ENCODE measurements at regions not wholly inside any gene's neighbourhood (a gene's known extent, or its start where the extent isn't known, plus 50 kb on each side); places are given as distances from the start of the nearest gene placed in this dataset.
"Not testable (repeated sequence)": the region's sequence is repeated elsewhere in the genome, so short reads cannot be mapped to it uniquely, and the experiment has no call there.

DNA sequence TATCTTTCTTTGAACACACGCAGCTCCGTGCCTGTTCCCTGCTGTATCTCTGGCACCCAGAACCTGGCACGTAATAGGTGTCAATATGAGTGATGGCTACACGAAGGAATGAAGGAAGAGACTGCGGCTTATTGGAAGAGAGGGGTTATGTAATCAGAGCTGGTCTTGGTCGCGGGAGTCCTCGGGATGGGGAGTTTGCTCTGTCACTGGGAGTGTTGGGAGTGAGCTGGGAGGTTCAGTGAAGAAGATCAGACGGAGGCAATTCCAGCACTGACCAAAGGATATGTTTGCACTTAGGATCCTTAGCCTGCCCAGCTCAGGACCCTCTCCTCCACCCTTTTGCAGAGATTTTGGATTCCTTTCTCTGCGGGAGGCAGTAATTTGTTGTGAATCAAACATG, 709.1 kb downstream of the PTPRU start:
- DNase-seq, result no peak

GRCh38 chr1:29944253-29944905, 708.1 kb downstream of the PTPRU start:
- DNase-seq, result no peak

DNA sequence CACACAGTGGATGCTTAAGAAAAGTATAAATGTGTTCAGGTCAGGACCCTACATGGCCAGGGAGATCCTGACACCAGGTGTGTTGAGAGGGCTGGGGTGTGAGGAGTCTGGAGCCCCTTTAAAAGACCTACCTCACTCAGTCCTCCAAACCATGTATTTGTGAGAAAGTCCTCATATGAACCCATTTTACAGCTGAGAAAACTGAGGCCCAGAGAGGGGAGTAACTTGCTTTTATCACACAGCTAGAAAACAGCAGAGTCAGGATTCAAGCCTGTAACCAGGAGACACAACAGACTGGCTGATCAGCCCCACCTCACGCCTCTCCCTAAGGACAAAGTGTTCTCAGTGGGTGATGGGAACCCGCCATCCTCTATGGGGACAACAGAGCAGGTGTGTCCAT, 706.7 kb downstream of the PTPRU start:
- no peak for DNase-seq

DNA sequence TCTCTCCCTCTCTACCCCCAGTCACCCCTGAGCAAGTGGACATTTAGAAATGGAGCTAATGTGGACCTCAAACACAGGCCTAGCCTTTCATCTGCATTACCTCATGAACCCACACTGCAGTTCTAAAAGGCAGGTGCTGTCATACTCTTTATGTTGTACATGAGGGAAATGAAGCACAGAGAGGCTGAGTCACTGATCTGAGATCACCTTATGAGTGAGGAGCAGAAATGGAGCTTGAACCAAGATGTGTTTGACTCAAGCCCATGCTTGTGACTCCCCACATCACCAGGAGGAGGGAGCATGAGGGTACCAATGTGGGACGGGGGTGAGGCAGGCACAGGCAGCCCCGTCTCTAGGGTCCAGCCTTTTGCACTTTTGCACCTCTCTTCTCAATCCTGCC, 702.8 kb downstream of the PTPRU start:
- no peak for DNase-seq

- no peak for DNase-seq
Observed at GRCh38 chr1:29937356-29937755, 701.0 kb downstream of the PTPRU start.

DNA sequence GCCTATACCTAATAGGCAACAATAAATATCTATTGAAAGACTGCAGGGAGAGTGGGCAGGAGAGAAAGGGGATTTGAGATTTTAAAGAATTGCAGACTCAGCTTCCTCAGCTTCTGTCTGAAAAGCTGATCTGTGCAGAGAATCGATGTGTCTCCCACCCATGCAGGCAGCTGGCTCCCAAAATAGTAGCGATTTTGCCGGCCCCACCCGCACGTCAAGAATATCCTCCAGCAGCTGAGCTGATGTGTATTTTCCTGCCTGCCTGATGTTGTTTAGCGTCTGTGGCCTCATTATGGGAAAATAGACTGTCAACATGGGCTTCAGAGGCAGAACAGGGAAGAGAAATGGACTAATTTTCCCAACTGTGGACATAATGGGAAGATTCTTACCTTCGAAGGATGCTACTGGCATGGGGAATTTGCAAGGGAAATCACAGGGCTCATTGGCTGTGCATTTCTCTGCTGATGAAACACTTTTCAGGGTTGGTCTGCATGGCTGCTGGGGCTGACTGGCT, 699.8 kb downstream of the PTPRU start:
- no peak for DNase-seq

DNA sequence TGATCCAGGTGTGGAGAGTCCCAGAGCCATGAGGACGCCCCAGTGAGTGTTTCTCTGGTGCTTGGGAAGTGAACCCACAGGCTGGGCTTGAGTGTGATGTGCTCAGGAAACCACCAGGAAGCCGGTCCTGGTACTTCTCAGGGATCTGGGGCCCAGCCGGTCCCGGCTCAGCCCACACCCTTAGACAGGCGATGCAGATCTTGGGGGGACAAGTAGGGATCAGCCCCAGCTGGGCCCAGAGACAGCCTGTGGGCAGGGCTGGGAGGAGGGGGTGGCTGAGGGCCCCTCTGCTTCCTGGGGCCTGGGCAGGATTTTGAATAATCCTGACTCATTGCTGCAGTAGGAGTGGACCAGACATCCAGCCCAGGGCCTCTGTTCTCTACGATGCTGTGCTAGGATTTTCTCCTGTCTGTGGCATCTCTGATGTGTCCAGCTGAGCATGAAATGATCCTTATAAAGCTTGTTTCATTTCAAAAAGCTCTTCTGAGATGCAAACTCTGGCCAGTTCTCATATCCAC, 698.0 kb downstream of the PTPRU start:
- DNase-seq, result no peak

DNA sequence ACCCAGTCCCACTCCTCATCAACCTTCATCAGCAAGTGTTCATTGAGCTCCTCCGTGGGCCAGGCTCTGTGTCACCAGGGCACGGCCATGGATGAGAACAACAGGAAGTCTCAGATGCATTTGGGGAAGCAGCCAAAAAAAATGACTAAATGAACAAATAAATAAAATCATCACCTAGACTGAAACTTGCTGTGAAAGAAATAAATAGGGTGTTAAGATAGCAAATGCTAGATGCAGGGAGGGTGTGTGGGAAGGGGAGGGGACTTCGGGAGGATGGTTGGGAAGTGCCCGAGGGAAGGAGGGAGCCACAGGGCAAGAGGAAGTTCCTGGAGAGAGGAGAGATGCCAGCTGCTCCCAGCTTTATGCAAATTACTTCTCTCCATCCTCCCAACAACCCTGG, 696.7 kb downstream of the PTPRU start:
- peak; percentile 63 for DNase-seq

DNA sequence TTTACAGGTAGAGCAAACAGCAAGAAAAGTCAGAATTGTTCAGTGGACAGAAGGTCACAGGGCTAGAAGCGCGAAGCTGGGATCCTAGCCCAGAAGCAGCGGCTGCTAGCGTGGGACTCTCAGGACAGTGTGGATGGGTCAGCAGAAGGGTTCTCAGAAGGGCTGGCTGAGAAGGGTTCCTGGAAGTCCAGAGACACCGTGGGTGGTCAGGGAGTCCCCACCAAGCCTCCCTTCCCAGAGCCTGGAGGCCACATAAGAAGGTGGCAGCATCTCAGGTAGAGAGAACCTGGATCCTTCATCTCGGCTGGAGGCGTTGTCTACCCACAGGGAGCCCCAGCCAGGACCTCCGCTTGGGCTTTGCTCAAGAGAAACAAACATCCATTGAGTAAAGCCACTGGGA, 696.3 kb downstream of the PTPRU start:
- DNase-seq, result no peak

- DNase-seq, result no peak
Observed at GRCh38 chr1:29931477-29932175, 695.3 kb downstream of the PTPRU start.

DNA sequence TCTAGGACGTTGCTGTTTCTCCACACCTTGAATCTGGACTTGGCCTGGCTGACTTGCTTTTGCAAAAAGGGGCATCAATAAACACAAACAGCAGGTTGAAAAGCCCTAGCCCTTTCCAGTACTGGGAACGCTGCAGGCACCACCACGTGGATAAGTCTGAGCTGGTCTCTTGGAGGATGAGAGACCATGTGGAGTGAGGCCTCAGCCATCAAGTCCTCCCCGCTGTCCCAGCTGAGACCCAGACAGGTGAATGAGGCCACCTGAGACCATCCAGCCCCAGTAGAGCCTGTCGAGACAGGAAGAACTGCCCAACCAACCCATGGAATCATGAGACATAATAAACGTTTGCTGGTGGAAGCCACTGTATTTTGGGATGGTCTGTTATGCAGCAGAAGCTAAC, 688.7 kb downstream of the PTPRU start:
- DNase-seq, result no peak

- DNase-seq, result peak; percentile 49
Observed at GRCh38 chr1:29924017-29924431, 687.7 kb downstream of the PTPRU start.

DNA sequence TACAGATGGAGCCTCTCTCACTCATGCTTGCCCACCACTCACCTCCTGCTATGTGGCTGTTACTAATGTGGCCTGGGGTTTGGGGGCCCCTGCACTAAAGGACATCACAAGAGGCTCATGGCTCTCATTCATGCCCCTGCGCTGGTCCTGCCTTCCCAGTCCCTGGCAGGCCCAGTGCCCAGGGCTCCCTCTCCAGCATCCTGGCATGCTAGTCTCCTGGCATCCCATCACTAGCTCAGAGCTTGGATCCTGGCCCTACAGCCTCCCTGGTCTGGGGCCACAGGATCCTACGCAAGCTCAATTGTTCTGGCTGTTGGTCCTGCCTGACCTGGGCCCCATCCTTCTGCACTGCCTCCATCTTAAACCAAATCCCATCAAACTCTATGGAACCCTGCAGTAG, 685.4 kb downstream of the PTPRU start:
- no peak for DNase-seq

GRCh38 chr1:29920784-29921183, 684.5 kb downstream of the PTPRU start:
- DNase-seq, result no peak

- DNase-seq, result no peak
Observed at GRCh38 chr1:29920316-29920715, 684.0 kb downstream of the PTPRU start.

DNA sequence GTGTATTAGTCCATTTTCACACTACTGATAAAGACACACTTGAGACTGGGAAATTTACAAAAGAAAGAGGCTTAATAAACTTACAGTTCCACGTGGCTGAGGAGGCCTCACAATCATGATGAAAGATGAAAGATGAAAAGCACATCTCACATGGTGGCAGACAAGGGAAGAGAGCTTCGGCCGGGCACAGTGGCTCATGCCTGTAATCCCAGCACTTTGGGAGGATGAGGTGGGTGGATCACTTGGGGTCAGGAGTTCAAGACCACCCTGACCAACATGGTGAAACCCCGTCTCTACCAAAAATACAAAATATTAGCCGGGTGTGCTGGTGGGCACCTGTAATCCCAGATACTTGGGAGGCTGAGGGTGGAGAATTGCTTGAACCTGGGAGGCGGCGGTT, 682.7 kb downstream of the PTPRU start:
- DNase-seq, result not testable (repeated sequence)

DNA sequence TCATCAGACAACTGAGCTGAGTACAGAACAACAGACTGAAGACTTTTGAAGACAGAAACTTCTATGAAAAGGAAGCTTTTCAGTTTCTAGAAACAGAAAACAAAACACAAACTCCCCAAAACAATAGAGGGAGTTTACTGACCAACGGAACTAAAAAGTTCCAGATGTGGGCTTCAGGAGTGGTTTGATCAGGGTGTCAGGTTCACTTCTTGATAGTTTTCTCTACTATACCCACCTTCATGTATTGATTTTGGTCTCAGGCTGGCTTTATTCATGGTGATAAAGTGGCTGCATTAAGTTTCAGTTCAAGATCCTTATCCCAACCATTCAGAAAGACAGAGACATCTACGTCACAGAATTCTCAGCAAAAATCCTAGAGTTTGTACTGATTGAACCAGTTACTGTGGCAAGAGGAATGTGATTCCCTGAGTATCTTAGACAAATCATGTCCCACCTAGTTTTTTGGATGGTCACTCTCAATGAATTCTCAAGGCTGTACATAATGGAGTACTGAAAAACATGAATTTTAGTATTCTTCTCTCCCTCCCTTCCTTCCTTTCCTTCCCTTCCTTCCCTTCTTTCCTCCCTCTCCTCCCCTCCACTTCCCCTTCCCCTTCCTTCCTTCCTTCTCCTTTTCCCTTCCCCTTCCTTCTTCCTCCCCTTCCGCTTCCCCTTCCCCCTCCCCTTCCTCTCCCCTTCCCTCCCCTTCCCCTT, 680.5 kb downstream of the PTPRU start:
- DNase-seq, result no peak

GRCh38 chr1:29914936-29915335, 678.6 kb downstream of the PTPRU start:
- DNase-seq, result no peak

- no peak for DNase-seq
Observed at GRCh38 chr1:29912425-29912824, 676.1 kb downstream of the PTPRU start.

DNA sequence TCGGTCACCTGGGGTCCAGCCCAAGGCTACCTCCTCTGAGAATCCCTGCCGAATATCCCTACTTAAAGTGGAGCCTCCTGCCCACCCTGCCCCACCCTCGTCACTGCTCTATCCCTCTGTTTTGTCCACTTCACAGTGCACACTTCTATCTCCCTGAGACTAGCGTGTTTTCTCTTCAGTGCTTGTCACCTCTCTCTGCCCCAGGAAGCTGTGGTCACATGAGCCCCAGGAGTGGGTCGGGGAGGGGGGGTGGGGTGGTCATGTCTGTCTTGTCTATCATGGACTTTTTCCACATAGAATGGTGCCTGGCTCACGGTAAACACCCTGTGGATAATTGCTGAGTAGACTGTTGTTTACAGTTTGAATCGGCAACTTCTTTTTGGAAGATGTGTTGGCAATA, 673.6 kb downstream of the PTPRU start:
- no peak for DNase-seq

- no peak for DNase-seq
Observed at GRCh38 chr1:29907596-29907995, 671.3 kb downstream of the PTPRU start.

- DNase-seq, result no peak
Observed at GRCh38 chr1:29906927-29907326, 670.6 kb downstream of the PTPRU start.

DNA sequence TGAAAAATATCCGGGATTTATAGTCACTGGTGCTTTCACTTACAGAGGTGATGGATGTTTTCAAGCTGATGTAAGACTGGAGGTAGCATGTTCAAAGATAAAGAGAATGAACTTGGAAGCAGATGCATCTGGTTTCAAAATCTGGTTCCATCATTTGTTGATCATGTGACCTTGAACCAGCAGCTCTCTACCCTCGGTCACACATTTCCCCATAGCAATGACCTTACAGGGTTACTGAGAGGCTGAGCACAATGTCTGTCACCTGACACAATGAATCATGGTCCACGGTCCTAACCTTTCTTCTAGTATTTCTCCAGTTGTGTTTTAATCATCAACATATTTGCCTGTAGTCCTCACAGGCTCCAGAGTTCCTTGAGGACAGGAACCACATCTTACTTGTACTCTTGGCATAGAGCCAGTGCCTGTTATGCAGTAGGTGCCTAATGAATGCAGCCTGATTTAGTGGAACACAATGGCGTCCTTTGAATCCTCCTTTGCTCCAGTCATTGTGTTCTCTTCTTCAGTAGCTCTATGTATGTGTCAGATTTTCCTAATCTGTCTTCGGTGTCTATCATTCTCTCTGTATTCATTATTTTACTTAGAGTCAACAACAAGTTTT, 667.3 kb downstream of the PTPRU start:
- no peak for DNase-seq
